DND-41 (cell line): ENCODE measurements at regions not wholly inside any gene's neighbourhood (a gene's known extent, or its start where the extent isn't known, plus 50 kb on each side); places are given as distances from the start of the nearest gene placed in this dataset.

Source experiments
- ATAC-seq: fragments of 200-7000 bp; cut with Tn5 transposase; 3 replicates; pipeline ENCODE4 v1.9.1; 2021; ENCODE audit warnings: low read depth; ENCODE audit not compliant: insufficient read depth
- DNase-seq: peaks from one replicate; pipeline ENCODE4 v3.0.0-alpha.2; 2020
- H2AFZ ChIP-seq: 2 replicates; pipeline ENCODE4 v1.6.0; 2012; ENCODE audit warnings: low read depth, low read length
- H3K27ac ChIP-seq: 2 replicates; pipeline ENCODE4 v1.5.1; 2012; ENCODE audit warnings: low read length, inconsistent platforms
- H3K27me3 ChIP-seq: fragments of 200-600 bp; sonication (generic); 2 replicates; pipeline ENCODE4 v1.6.0; 2012; ENCODE audit warnings: low read length, mild to moderate bottlenecking, inconsistent platforms; ENCODE audit not compliant: insufficient read depth, poor library complexity
- H3K36me3 ChIP-seq: 2 replicates; pipeline ENCODE4 v1.5.1; 2012; ENCODE audit warnings: low read length, inconsistent platforms; ENCODE audit not compliant: insufficient read depth
- H3K4me1 ChIP-seq: 2 replicates; pipeline ENCODE4 v1.5.1; 2012; ENCODE audit warnings: mild to moderate bottlenecking, low read length; ENCODE audit not compliant: insufficient read depth
- H3K4me2 ChIP-seq: 2 replicates; pipeline ENCODE4 v1.6.0; 2012; ENCODE audit warnings: mild to moderate bottlenecking, moderate library complexity, low read length, inconsistent platforms; ENCODE audit not compliant: insufficient read depth
- H3K4me3 ChIP-seq, 2 experiments: fragments of 200-600 bp in 1 of 2; shearing (Covaris generic) in 1 of 2; 2 replicates each; pipeline ENCODE4 v1.5.1; 2012 to 2016; ENCODE audit warnings: inconsistent platforms in 2 of 2, low read length in 2 of 2, mild to moderate bottlenecking in 2 of 2, low read depth in 1 of 2, moderate library complexity in 1 of 2
- H3K79me2 ChIP-seq: 2 replicates; pipeline ENCODE4 v1.6.0; 2012; ENCODE audit warnings: low read length, inconsistent platforms; ENCODE audit not compliant: insufficient read depth
- H3K9ac ChIP-seq: 2 replicates; pipeline ENCODE4 v1.6.0; 2012; ENCODE audit warnings: low read depth, mild to moderate bottlenecking, inconsistent platforms, low read length, moderate library complexity
- H3K9me3 ChIP-seq: 2 replicates; pipeline ENCODE4 v1.5.1; 2012; ENCODE audit warnings: low read length, moderate library complexity, mild to moderate bottlenecking, inconsistent platforms; ENCODE audit not compliant: insufficient read depth, severe bottlenecking
- H4K20me1 ChIP-seq: 2 replicates; pipeline ENCODE4 v1.6.0; 2012; ENCODE audit warnings: low read length; ENCODE audit not compliant: insufficient read depth
- CTCF ChIP-seq: IDR thresholded peaks from 2 replicates; pipeline ENCODE4 v1.5.1; 2012; ENCODE audit warnings: borderline replicate concordance, low read length, moderate library complexity, mild to moderate bottlenecking; ENCODE audit not compliant: poor library complexity, severe bottlenecking; ENCODE audit errors: extremely low read depth
- EZH2 ChIP-seq: IDR thresholded peaks from 3 replicates; pipeline ENCODE4 v1.6.1; 2012; ENCODE audit warnings: borderline replicate concordance, low read depth, mild to moderate bottlenecking, moderate library complexity, low read length, inconsistent platforms; ENCODE audit not compliant: severe bottlenecking

GRCh38 chr15:70483513-70483912 lies 279.8 kb downstream of the UACA start:
- H3K4me3 ChIP-seq: no peak overlapping the region
- no peaks in the 10 kb centered on the region for H3K36me3 ChIP-seq
- peaks cover 38% of the 10 kb centered on the region for H3K4me1 ChIP-seq
- DNase-seq (no peak), ATAC-seq (no peak)
- TF ChIP-seq EZH2 (no peak), CTCF (no peak)
- no peak overlapping the region for H3K9ac ChIP-seq
- H3K4me2 ChIP-seq: no peak overlapping the region
- H3K27ac ChIP-seq: no peak overlapping the region
- H4K20me1 ChIP-seq: peaks cover 29% of the 10 kb centered on the region; the same call in 1 of the 2 replicates
- H3K27me3 ChIP-seq: peaks cover 31% of the 10 kb centered on the region
- no peaks in the 10 kb centered on the region for H3K9me3 ChIP-seq
- H3K79me2 ChIP-seq: no peaks in the 10 kb centered on the region
- H2AFZ ChIP-seq: no peak overlapping the region

- Histone ChIP-seq H3K4me1 (peaks cover 42% of the 10 kb centered on the region), H4K20me1 (peaks cover 18% of the 10 kb centered on the region; the same call in 1 of the 2 replicates), H3K9ac (no peak overlapping the region), H3K27ac (no peak overlapping the region), H3K9me3 (no peaks in the 10 kb centered on the region), H3K4me3 (no peak overlapping the region), H3K36me3 (no peaks in the 10 kb centered on the region), H2AFZ (no peak overlapping the region), H3K27me3 (peaks cover 27% of the 10 kb centered on the region), H3K79me2 (no peaks in the 10 kb centered on the region), H3K4me2 (peak overlapping the region; percentile 34; the same call in 1 of the 2 replicates)
- DNase-seq (peak; percentile 87), ATAC-seq (peak; percentile 88)
- TF ChIP-seq CTCF (no peak), EZH2 (no peak)
These were observed 283.0 kb downstream of the UACA start for GRCh38 chr15:70480196-70480856.

- no peak for ATAC-seq
- H3K4me1 ChIP-seq: peaks cover 48% of the 10 kb centered on the region
- H3K4me2 ChIP-seq: no peak overlapping the region
- no peak for DNase-seq
- H3K9me3 ChIP-seq: no peaks in the 10 kb centered on the region
- H3K27me3 ChIP-seq: peaks cover 21% of the 10 kb centered on the region
- H3K4me3 ChIP-seq: no peak overlapping the region
- no peaks in the 10 kb centered on the region for H3K79me2 ChIP-seq
- H3K27ac ChIP-seq: no peak overlapping the region
- no peak overlapping the region for H2AFZ ChIP-seq
- TF ChIP-seq EZH2 (no peak), CTCF (no peak)
- H3K36me3 ChIP-seq: no peaks in the 10 kb centered on the region
- H3K9ac ChIP-seq: no peak overlapping the region
- peaks cover 18% of the 10 kb centered on the region; the same call in 1 of the 2 replicates for H4K20me1 ChIP-seq
These were observed 283.6 kb downstream of the UACA start for GRCh38 chr15:70479785-70480184.
